Ovary (tissue), 3 donors: ENCODE measurements at regions not wholly inside any gene's neighbourhood (a gene's known extent, or its start where the extent isn't known, plus 50 kb on each side); places are given as distances from the start of the nearest gene placed in this dataset.

Experiments used
- EP300 ChIP-seq: sonication (generic); formaldehyde crosslinking; IDR thresholded peaks from one replicate; pipeline ENCODE4 v1.6.1; 2017; ENCODE audit warnings: antibody characterized with exemption
- POLR2A ChIP-seq: fragments of 450-650 bp; IDR thresholded peaks from one replicate; pipeline ENCODE4 v1.6.1; 2017; ENCODE audit warnings: antibody characterized with exemption, mild to moderate bottlenecking, moderate library complexity
- TF ChIP-seq, protein P1 (sequence below), 3 donors: fragments of 450-650 bp in 2 of 3; fragments of 200-600 bp in 1 of 3; IDR thresholded peaks; one replicate each; pipeline versions ENCODE4 v1.5.1 to v1.8.0; 2016 to 2022; ENCODE audit warnings: antibody characterized with exemption in 3 of 3, mild to moderate bottlenecking in 1 of 3
- donor health status: DM: no; HTN: no; CAD: no.

GRCh38 chr1:192892934-192893333, 84.1 kb downstream of the RGS2 start:
- TF ChIP-seq, protein P1, sequence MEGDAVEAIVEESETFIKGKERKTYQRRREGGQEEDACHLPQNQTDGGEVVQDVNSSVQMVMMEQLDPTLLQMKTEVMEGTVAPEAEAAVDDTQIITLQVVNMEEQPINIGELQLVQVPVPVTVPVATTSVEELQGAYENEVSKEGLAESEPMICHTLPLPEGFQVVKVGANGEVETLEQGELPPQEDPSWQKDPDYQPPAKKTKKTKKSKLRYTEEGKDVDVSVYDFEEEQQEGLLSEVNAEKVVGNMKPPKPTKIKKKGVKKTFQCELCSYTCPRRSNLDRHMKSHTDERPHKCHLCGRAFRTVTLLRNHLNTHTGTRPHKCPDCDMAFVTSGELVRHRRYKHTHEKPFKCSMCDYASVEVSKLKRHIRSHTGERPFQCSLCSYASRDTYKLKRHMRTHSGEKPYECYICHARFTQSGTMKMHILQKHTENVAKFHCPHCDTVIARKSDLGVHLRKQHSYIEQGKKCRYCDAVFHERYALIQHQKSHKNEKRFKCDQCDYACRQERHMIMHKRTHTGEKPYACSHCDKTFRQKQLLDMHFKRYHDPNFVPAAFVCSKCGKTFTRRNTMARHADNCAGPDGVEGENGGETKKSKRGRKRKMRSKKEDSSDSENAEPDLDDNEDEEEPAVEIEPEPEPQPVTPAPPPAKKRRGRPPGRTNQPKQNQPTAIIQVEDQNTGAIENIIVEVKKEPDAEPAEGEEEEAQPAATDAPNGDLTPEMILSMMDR (IDR thresholded peaks at IDR 0.05): no peak
- TF ChIP-seq POLR2A: no peak
- no peak for TF ChIP-seq EP300
